H1 (cell line): ENCODE measurements at regions not wholly inside any gene's neighbourhood (a gene's known extent, or its start where the extent isn't known, plus 50 kb on each side); places are given as distances from the start of the nearest gene placed in this dataset.
A peak's percentile ranks its signal among the peaks of the same experiment; 100 is the strongest.

Experiments used
- CTCF ChIA-PET: fragments of 300-600 bp; sonication (Branson Sonifier 250); formaldehyde crosslinking; loops from one replicate; lab custom pipeline; 2021; ENCODE audit not compliant: partially characterized antibody; lab: Charles Lee
- POLR2A ChIA-PET: fragments of 300-600 bp; sonication (Branson Sonifier 250); formaldehyde crosslinking; loops from one replicate; lab custom pipeline; 2021; ENCODE audit warnings: inconsistent platforms; ENCODE audit not compliant: partially characterized antibody; lab: Charles Lee
- DNase-seq, 2 experiments: peaks; one replicate each; pipeline versions ENCODE4 v3.0.0 to v3.0.0-alpha.2; 2010 to 2022; ENCODE audit warnings: low spot score in 2 of 2, low read depth in 1 of 2, mixed read lengths in 1 of 2
- FAIRE-seq: peaks from 2 replicates; lab custom pipeline; 2011; peaks lifted over from hg19 to GRCh38; lab: Jason Lieb, UNC
- H2AFZ ChIP-seq: 2 replicates; pipeline ENCODE4 v1.8.1; 2012; ENCODE audit warnings: low read length, inconsistent platforms
- H2AK5ac ChIP-seq: 2 replicates; pipeline ENCODE4 v1.6.1; 2013; ENCODE audit warnings: low read depth, low read length
- H2BK120ac ChIP-seq: replicated peaks from 2 replicates; pipeline ENCODE3; 2013; ENCODE audit warnings: low read depth, low read length, inconsistent platforms
- H2BK12ac ChIP-seq: 2 replicates; pipeline ENCODE4 v1.6.1; 2013; ENCODE audit warnings: low read depth, low read length
- H2BK15ac ChIP-seq: 2 replicates; pipeline ENCODE4 v1.6.1; 2013; ENCODE audit warnings: low read length
- H2BK20ac ChIP-seq: 2 replicates; pipeline ENCODE4 v1.6.1; 2013; ENCODE audit warnings: low read length
- H2BK5ac ChIP-seq: 2 replicates; pipeline ENCODE4 v1.6.1; 2013; ENCODE audit warnings: low read depth, low read length
- H3K14ac ChIP-seq: 2 replicates; pipeline ENCODE4 v1.6.1; 2013; ENCODE audit warnings: inconsistent platforms; ENCODE audit not compliant: insufficient read length
- H3K18ac ChIP-seq: 2 replicates; pipeline ENCODE4 v1.6.1; 2013; ENCODE audit warnings: low read length; ENCODE audit errors: extremely low read depth
- H3K23ac ChIP-seq: 2 replicates; pipeline ENCODE4 v1.6.1; 2013; ENCODE audit warnings: inconsistent platforms; ENCODE audit not compliant: insufficient read length
- H3K23me2 ChIP-seq: 2 replicates; pipeline ENCODE4 v1.6.1; 2013; ENCODE audit warnings: low read depth, low read length
- H3K27ac ChIP-seq: 2 replicates; pipeline ENCODE4 v1.6.1; 2011; ENCODE audit warnings: low read depth, low read length, inconsistent platforms
- H3K27me3 ChIP-seq, 4 experiments: replicated peaks in 1 of 4; 1 replicate in 1 of 4; 2 replicates in 3 of 4; pipeline versions ENCODE4 v1.6.1 to v1.8.1; 2011 to 2013; ENCODE audit warnings: low read length in 3 of 4, mild to moderate bottlenecking in 3 of 4, inconsistent platforms in 2 of 4, mixed read lengths in 2 of 4, moderate library complexity in 1 of 4; ENCODE audit not compliant: control insufficient read depth in 3 of 4, insufficient read depth in 3 of 4; ENCODE audit errors: extremely low read depth in 1 of 4
- H3K36me3 ChIP-seq, 4 experiments: 2 replicates each; pipeline versions ENCODE4 v1.6.1 to v1.8.1; 2011 to 2013; ENCODE audit warnings: mild to moderate bottlenecking in 4 of 4, low read length in 3 of 4, moderate library complexity in 2 of 4, control low read depth in 1 of 4, inconsistent platforms in 1 of 4; ENCODE audit not compliant: insufficient read depth in 4 of 4, control insufficient read depth in 2 of 4
- H3K4ac ChIP-seq: replicated peaks from 2 replicates; pipeline ENCODE3; 2013; ENCODE audit warnings: low read length, low read depth, mixed read lengths, inconsistent platforms; ENCODE audit not compliant: insufficient read length
- H3K4me1 ChIP-seq, 4 experiments: replicated peaks in 1 of 4; 1 replicate in 1 of 4; 2 replicates in 3 of 4; pipeline versions ENCODE4 v1.6.1 to v1.8.1; 2011 to 2013; ENCODE audit warnings: low read length in 3 of 4, inconsistent platforms in 2 of 4, mixed read lengths in 1 of 4; ENCODE audit not compliant: insufficient read depth in 4 of 4, control insufficient read depth in 3 of 4
- H3K4me2 ChIP-seq, 2 experiments: 2 replicates each; pipeline versions ENCODE4 v1.6.1 to v1.8.1; 2011 to 2013; ENCODE audit warnings: low read depth in 2 of 2, low read length in 2 of 2, control low read depth in 1 of 2, inconsistent platforms in 1 of 2, mild to moderate bottlenecking in 1 of 2; ENCODE audit not compliant: insufficient read depth in 1 of 2
- H3K4me3 ChIP-seq, 4 experiments: fragments of 200-600, 300-600 bp in 1 of 4; sonication (generic), shearing (Covaris generic), sonication (Bioruptor Twin) in 1 of 4; 2 replicates each; pipeline versions ENCODE4 v1.5.1 to v1.8.1; 2011 to 2016; ENCODE audit warnings: low read length in 4 of 4, low read depth in 3 of 4, control low read depth in 2 of 4, inconsistent platforms in 2 of 4, mild to moderate bottlenecking in 2 of 4, mixed read lengths in 1 of 4, moderate library complexity in 1 of 4; ENCODE audit not compliant: insufficient read depth in 2 of 4; ENCODE audit errors: extremely low read depth in 1 of 4
- H3K56ac ChIP-seq: replicated peaks from 2 replicates; pipeline ENCODE3; 2013; ENCODE audit warnings: low read depth, mild to moderate bottlenecking, mixed read lengths, low read length, inconsistent platforms; ENCODE audit not compliant: insufficient read length
- H3K79me1 ChIP-seq: 2 replicates; pipeline ENCODE4 v1.6.1; 2013; ENCODE audit warnings: low read depth, low read length, control low read depth
- H3K79me2 ChIP-seq, 2 experiments: 2 replicates each; pipeline versions ENCODE4 v1.6.1 to v1.8.1; 2012 to 2013; ENCODE audit warnings: low read length in 2 of 2, mild to moderate bottlenecking in 2 of 2, inconsistent platforms in 1 of 2; ENCODE audit not compliant: insufficient read depth in 2 of 2, control insufficient read depth in 1 of 2
- H3K9ac ChIP-seq, 4 experiments: replicated peaks in 1 of 4; 1 replicate in 1 of 4; 2 replicates in 3 of 4; pipeline versions ENCODE4 v1.6.1 to v1.8.1; 2011 to 2013; ENCODE audit warnings: low read depth in 3 of 4, low read length in 3 of 4, control low read depth in 2 of 4, mild to moderate bottlenecking in 2 of 4, moderate library complexity in 2 of 4, inconsistent platforms in 1 of 4; ENCODE audit errors: extremely low read depth in 1 of 4
- H3K9me3 ChIP-seq, 2 experiments: 2 replicates each; pipeline versions ENCODE4 v1.6.1 to v1.8.1; 2012 to 2013; ENCODE audit warnings: mild to moderate bottlenecking in 2 of 2, moderate library complexity in 2 of 2, control low read depth in 1 of 2, inconsistent platforms in 1 of 2, low read depth in 1 of 2, low read length in 1 of 2, mixed read lengths in 1 of 2; ENCODE audit not compliant: insufficient read depth in 2 of 2
- H4K20me1 ChIP-seq, 2 experiments: replicated peaks in 1 of 2; 2 replicates each; pipeline versions ENCODE3 to v1.8.1; 2011 to 2013; ENCODE audit warnings: inconsistent platforms in 2 of 2, low read length in 2 of 2, mild to moderate bottlenecking in 1 of 2; ENCODE audit not compliant: insufficient read depth in 2 of 2, control insufficient read depth in 1 of 2
- H4K5ac ChIP-seq: 2 replicates; pipeline ENCODE4 v1.6.1; 2013; ENCODE audit warnings: low read length, low read depth, mixed read lengths, inconsistent platforms; ENCODE audit not compliant: insufficient read length
- H4K8ac ChIP-seq: 2 replicates; pipeline ENCODE4 v1.8.0; 2013; ENCODE audit warnings: mild to moderate bottlenecking, moderate library complexity, low read length, inconsistent platforms; ENCODE audit not compliant: insufficient read depth; ENCODE audit errors: extremely low read depth
- H4K91ac ChIP-seq: replicated peaks from 2 replicates; pipeline ENCODE3; 2013; ENCODE audit warnings: low read length, mixed read lengths, inconsistent platforms; ENCODE audit not compliant: insufficient read length
- CHD2 ChIP-seq: IDR thresholded peaks from 2 replicates; pipeline ENCODE4 v1.6.1; 2012; ENCODE audit warnings: low read length, improper control_type of control experiment
- CTCF ChIP-seq, 3 experiments: IDR thresholded peaks; 1 replicate in 2 of 3; 2 replicates in 1 of 3; pipeline versions ENCODE4 v1.5.1 to v1.6.1; 2011; ENCODE audit warnings: low read length in 3 of 3, mild to moderate bottlenecking in 3 of 3, inconsistent platforms in 2 of 3, low read depth in 1 of 3, moderate library complexity in 1 of 3; ENCODE audit not compliant: insufficient read depth in 1 of 3; ENCODE audit errors: control extremely low read depth in 1 of 3
- GTF2F1 ChIP-seq: IDR thresholded peaks from 2 replicates; pipeline ENCODE4 v1.6.1; 2012; ENCODE audit warnings: low read depth, low read length, improper control_type of control experiment, borderline replicate concordance
- RAD21 ChIP-seq, 2 experiments: IDR thresholded peaks in 1 of 2; conservative IDR thresholded peaks in 1 of 2; 2 replicates each; pipeline ENCODE4 v1.6.1; 2011; ENCODE audit warnings: low read depth in 2 of 2, low read length in 2 of 2, improper control_type of control experiment in 1 of 2, inconsistent platforms in 1 of 2, mild to moderate bottlenecking in 1 of 2, moderate library complexity in 1 of 2
- RFX5 ChIP-seq: IDR thresholded peaks from 2 replicates; pipeline ENCODE4 v1.6.1; 2011; ENCODE audit warnings: low read depth, low read length, improper control_type of control experiment, borderline replicate concordance
- RNF2 ChIP-seq: fragments of 200-900, 300-1000 bp; sonication (generic); IDR thresholded peaks from 2 replicates; pipeline ENCODE4 v1.7.1; 2016; ENCODE audit warnings: borderline replicate concordance, low read depth, mild to moderate bottlenecking, antibody characterized with exemption, low read length; ENCODE audit not compliant: poor library complexity, severe bottlenecking; ENCODE audit errors: missing control alignments
- SIN3A ChIP-seq, 2 experiments: IDR thresholded peaks in 1 of 2; conservative IDR thresholded peaks in 1 of 2; 2 replicates each; pipeline ENCODE4 v1.6.1; 2011 to 2012; ENCODE audit warnings: low read length in 2 of 2, improper control_type of control experiment in 1 of 2, low read depth in 1 of 2, mild to moderate bottlenecking in 1 of 2
- TEAD4 ChIP-seq: IDR thresholded peaks from 2 replicates; pipeline ENCODE4 v1.6.1; 2012; ENCODE audit warnings: low read depth, low read length, inconsistent platforms, mixed read lengths
- WGBS, 2 experiments: shearing (Covaris generic) in 1 of 2; methylation state at CpG; one replicate each; pipeline versions ENCODE4 v1.1.6 to v1.1.7; 2013 to 2015; ENCODE audit warnings: low lambda C conversion rate in 2 of 2, mixed read lengths in 2 of 2, inconsistent platforms in 1 of 2, low coverage in 1 of 2, missing lambda C conversion rate in 1 of 2; ENCODE audit not compliant: insufficient replicate concordance in 2 of 2, insufficient coverage in 1 of 2, insufficient read length in 1 of 2; ENCODE audit errors: extremely low coverage in 1 of 2, missing lambda C conversion rate in 1 of 2; 5-methylcytosine and 5-hydroxymethylcytosine counted together
- TF ChIP-seq, protein P1 (sequence below): IDR thresholded peaks from 2 replicates; pipeline ENCODE4 v1.6.1; 2012; ENCODE audit warnings: low read length, inconsistent platforms

DNA sequence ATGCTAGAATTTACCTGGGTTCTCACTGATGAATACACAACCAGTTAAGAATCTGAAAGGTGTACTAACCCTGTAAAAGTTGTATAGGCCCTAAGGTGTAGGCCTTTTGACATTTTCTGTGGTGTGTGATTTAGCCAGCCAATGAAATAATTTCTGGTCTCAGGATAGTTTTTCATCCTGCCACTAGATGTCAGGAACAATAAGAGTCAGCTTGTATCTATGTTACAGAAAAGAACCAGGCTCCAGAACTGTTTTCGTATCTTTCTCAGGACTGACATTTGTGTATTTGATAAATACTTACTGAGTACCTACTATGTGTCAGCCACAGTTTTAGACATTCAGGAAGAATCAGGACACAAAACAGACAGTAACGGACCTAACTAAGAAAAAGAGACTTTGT is 673.6 kb upstream of the TENM3 start:
- Histone ChIP-seq H4K8ac (no peak overlapping the region), H2BK5ac (no peak overlapping the region), H2BK120ac (no peak overlapping the region), H4K91ac (no peak overlapping the region), H3K18ac (no peak overlapping the region), H3K56ac (no peak overlapping the region), H3K36me3 (no peaks in the 10 kb centered on the region), H3K79me1 (no peaks in the 10 kb centered on the region), H4K5ac (no peak overlapping the region), H4K20me1 (no peaks in the 10 kb centered on the region), H3K4me2 (no peak overlapping the region), H2BK20ac (no peak overlapping the region), H3K23me2 (no peaks in the 10 kb centered on the region), H3K4me1 (no peaks in the 10 kb centered on the region), H3K27me3 (no peaks in the 10 kb centered on the region), H3K9ac (no peak overlapping the region), H3K9me3 (no peaks in the 10 kb centered on the region), H3K23ac (no peak overlapping the region), H2AFZ (no peak overlapping the region), H3K14ac (no peak overlapping the region), H2BK15ac (no peak overlapping the region), H2AK5ac (no peak overlapping the region), H3K79me2 (no peaks in the 10 kb centered on the region), H3K4me3 (no peak overlapping the region), H3K4ac (no peak overlapping the region), H2BK12ac (no peak overlapping the region), H3K27ac (no peak overlapping the region)
- POLR2A ChIA-PET: no interaction called here
- WGBS, 2 experiments: 89% methylated on average over 2 of the region's 2 CpGs; no CpG with 5 or more reads in 1 of the 2 experiments
- FAIRE-seq (peak; percentile 82), DNase-seq (no peak)
- CTCF ChIA-PET: interaction anchor here (0.5 to 1.5 kb wide), 6 partner anchors 11 to 777 kb away, joined by 3 to 5 read pairs (median 3); no protein-coding TSS in a partner anchor
- no peak for TF ChIP-seq SIN3A (conservative IDR thresholded peaks at IDR 0.05 in 1 of 2, IDR thresholded peaks at IDR 0.05 in 1 of 2; ENCODE audit: low read depth in 1 of 2, low read length in 2 of 2)
- peak in 2 of 3 experiments; percentile 19 to 63; a peak in 2 of 4 replicates for TF ChIP-seq CTCF (IDR thresholded peaks at IDR 0.05; ENCODE audit: control extremely low read depth in 1 of 3, insufficient read depth in 1 of 3, low read depth in 1 of 3, low read length in 3 of 3)
- TF ChIP-seq, protein P1, sequence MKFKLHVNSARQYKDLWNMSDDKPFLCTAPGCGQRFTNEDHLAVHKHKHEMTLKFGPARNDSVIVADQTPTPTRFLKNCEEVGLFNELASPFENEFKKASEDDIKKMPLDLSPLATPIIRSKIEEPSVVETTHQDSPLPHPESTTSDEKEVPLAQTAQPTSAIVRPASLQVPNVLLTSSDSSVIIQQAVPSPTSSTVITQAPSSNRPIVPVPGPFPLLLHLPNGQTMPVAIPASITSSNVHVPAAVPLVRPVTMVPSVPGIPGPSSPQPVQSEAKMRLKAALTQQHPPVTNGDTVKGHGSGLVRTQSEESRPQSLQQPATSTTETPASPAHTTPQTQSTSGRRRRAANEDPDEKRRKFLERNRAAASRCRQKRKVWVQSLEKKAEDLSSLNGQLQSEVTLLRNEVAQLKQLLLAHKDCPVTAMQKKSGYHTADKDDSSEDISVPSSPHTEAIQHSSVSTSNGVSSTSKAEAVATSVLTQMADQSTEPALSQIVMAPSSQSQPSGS: no peak
- no peak for TF ChIP-seq RNF2
- TF ChIP-seq RAD21 (IDR thresholded peaks at IDR 0.05 in 1 of 2, conservative IDR thresholded peaks at IDR 0.05 in 1 of 2; ENCODE audit: low read depth in 2 of 2, low read length in 2 of 2): peak; percentile 63 to 72
- TF ChIP-seq GTF2F1: no peak
- TF ChIP-seq CHD2: no peak
- no peak for TF ChIP-seq RFX5
- no peak for TF ChIP-seq TEAD4
